Brain pericyte (primary cell): ENCODE measurements at regions not wholly inside any gene's neighbourhood (a gene's known extent, or its start where the extent isn't known, plus 50 kb on each side); places are given as distances from the start of the nearest gene placed in this dataset.
"Not testable (repeated sequence)": the region's sequence is repeated elsewhere in the genome, so short reads cannot be mapped to it uniquely, and the experiment has no call there.

Source experiments
- DNase-seq: peaks from one replicate; pipeline ENCODE4 v3.0.0-alpha.2; 2012; ENCODE audit warnings: low read depth, low spot score

GRCh38 chr2:239866350-239866749 lies 158.8 kb downstream of the NDUFA10 start:
- DNase-seq, result no peak

GRCh38 chr2:239865856-239866255 lies 159.3 kb downstream of the NDUFA10 start:
- not testable (repeated sequence) for DNase-seq

- DNase-seq, result no peak
These were observed 160.0 kb downstream of the NDUFA10 start for GRCh38 chr2:239865059-239865639.

- DNase-seq, result no peak
These were observed 160.7 kb downstream of the NDUFA10 start for GRCh38 chr2:239864247-239865058.

GRCh38 chr2:239862613-239863012 lies 162.5 kb downstream of the NDUFA10 start:
- DNase-seq, result no peak

GRCh38 chr2:239858179-239858578 lies 167.0 kb downstream of the NDUFA10 start:
- DNase-seq, result no peak

GRCh38 chr2:239857591-239857990 lies 167.6 kb downstream of the NDUFA10 start:
- DNase-seq, result no peak

GRCh38 chr2:239856620-239857285 lies 168.4 kb downstream of the NDUFA10 start:
- no peak for DNase-seq

- no peak for DNase-seq
These were observed 169.1 kb downstream of the NDUFA10 start for GRCh38 chr2:239855863-239856587.

GRCh38 chr2:239854596-239854995 lies 170.5 kb downstream of the NDUFA10 start:
- DNase-seq, result no peak

- DNase-seq, result no peak
These were observed 171.3 kb downstream of the NDUFA10 start for GRCh38 chr2:239853706-239854327.

- DNase-seq, result no peak
These were observed 172.0 kb downstream of the NDUFA10 start for GRCh38 chr2:239853121-239853520.

- DNase-seq, result no peak
These were observed 172.9 kb downstream of the NDUFA10 start for GRCh38 chr2:239852272-239852671.

GRCh38 chr2:239846789-239847676 lies 178.1 kb downstream of the NDUFA10 start:
- no peak for DNase-seq

- no peak for DNase-seq
These were observed 179.2 kb downstream of the NDUFA10 start for GRCh38 chr2:239845968-239846367.

GRCh38 chr2:239839306-239839705 lies 185.8 kb downstream of the NDUFA10 start:
- DNase-seq, result no peak

- no peak for DNase-seq
These were observed 188.9 kb downstream of the NDUFA10 start for GRCh38 chr2:239836021-239836765.

GRCh38 chr2:239835056-239835455 lies 190.1 kb downstream of the NDUFA10 start:
- no peak for DNase-seq

- DNase-seq, result no peak
These were observed 191.0 kb downstream of the NDUFA10 start for GRCh38 chr2:239834143-239834542.
